Activated CD4-positive, alpha-beta T cell treated with anti-CD3 and anti-CD28 coated beads for 24 hours (primary cell): ENCODE measurements at regions not wholly inside any gene's neighbourhood (a gene's known extent, or its start where the extent isn't known, plus 50 kb on each side); places are given as distances from the start of the nearest gene placed in this dataset.

Experiments used
- DNase-seq, 2 donors: peaks; one replicate each; pipeline ENCODE4 v3.0.0-alpha.2; 2020; ENCODE audit warnings: low read depth in 2 of 2

- no peak for DNase-seq
Measured at GRCh38 chr5:133882389-133882695, 86.1 kb downstream of the C5orf15 start.

DNA sequence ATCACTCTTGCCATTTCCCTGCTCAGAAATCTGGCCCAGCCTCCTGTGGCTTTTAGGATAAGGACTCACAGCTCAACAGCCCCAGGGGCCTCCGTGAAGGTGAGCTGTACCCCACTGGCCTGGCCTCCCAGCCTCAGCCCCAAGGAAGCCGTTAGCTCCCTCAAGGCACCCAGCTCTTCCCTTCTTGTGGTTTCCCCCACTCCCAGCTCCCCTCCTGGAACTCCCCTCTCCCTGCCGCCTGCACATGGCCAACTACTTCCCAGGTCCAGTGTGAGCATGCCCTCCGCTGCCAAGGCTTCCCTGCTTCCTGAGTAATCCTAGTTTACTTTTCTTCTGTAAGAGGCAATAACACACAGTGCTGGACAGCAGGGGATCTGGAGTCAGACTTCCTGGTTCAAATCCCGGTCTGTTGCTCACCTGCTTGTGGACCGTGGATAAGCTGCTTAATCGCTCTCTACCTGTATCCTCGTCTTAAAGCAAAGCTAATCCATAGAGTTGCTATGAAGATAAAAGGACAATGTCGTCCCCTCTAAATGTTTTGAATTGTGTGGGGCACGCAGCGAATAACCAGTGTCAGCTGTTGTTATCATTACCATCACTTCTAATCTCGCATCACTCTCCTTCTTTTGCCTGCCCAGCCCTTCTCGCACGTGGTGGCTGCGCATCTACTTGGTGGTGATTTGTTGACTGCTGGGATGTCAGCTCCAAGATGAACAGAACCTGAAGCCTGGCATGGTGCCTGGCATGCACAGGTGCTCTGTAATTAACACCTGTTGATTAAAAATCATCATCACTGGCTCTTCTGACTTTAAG lies 86.6 kb downstream of the C5orf15 start:
- no peak for DNase-seq

DNA sequence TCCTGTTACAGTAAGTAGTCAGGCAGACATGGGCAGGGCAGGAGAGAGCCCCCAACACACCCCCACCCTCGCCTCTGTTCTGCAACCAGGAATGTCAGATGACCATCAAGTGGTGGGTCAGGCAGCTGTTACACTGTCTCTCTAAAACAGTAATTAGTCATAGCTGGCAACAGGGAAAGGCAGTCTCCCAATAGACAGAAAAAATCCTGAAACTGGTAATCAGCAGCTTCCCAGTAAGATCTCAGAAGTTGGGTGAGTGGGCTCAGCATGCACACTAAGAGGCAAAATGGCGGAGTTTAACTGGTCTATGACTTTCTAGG lies 90.2 kb downstream of the C5orf15 start:
- no peak for DNase-seq

DNA sequence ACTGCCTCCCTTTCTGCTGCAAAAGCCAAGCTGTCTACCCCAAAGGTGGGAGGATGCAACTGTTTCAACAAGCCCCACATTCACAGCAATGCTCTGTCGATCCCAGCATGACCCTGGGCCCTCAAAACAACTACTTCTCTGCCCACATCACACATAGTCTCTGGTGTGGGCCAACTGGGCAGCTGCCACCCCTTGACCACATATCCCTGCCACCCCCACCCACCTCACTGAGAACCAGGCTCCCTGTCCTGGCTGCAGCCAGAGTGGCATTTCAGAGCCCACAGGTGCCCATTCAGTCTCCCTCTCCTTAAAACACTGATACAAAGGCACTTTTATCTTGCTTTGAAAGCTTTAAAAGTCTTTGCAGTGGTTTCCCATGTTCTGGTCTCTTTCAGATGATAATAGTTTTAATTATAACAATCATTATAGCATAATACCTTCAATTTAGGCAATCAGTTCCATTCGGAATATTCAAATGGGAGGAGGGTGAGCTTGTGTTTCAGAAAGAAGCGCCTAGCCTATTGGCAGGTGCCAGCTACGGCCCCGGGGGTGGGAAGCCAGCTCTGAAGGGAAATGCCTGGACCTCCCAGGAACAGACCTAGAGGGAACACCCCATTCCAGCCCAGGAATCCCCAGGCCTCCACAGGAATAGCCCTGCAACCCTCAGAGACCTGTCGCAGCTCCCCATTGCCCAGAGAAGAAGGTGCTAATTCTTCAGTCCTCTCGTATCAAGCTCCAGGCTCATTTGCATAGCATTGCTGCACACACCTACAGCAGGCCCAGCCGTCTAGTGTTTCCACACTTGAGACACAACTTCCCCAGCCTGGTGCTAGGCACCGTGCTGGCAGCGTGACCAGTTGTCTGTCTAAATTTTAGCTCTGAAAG lies 90.8 kb downstream of the C5orf15 start:
- no peak for DNase-seq

DNA sequence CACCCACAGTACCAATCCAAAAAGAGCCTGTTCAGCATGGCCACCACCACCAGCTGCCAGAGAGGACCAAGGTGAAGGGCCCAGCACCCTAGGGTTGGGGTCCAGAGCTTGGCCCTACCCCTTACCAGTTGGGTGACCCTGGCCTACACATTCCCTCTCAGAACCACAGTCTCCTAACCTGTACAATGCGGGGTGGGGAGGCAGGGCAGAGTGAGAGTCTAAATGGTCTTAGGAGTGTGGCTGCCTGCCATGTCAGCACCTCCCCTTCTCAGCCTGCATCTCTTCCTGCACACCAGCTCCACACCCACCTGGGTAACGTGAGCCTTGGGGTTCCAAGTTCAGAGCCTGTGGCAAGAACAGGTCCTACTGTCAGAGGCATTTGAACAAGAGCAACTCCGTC lies 92.2 kb downstream of the C5orf15 start:
- DNase-seq, result no peak

- DNase-seq, result no peak
Measured at GRCh38 chr5:133875179-133875578, 93.2 kb downstream of the C5orf15 start.

GRCh38 chr5:133873449-133873848 lies 95.0 kb downstream of the C5orf15 start:
- DNase-seq, result no peak

DNA sequence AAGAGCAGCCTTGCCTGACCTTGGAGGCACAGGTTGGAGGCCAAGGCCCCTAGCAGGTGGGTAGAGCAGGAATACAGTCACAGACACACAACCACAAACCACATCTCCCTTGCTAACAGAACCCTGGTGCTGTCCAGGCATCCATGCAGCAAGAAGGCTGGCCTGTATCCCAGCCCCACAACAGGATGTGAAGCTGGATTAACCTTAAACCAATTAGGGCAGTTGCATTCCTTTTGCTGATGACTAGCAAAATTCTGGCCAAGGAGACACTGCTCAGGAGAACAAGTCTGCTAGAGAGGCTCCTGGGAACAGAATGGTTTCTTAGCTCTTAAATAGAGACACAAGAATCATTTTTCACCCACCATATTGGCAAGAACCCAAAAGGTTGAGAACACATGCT lies 97.8 kb downstream of the C5orf15 start:
- DNase-seq, result no peak

- no peak for DNase-seq
Measured at GRCh38 chr5:133869519-133870335, 98.7 kb downstream of the C5orf15 start.

- peak; percentile 67 to 81 for DNase-seq
Measured at GRCh38 chr5:133868946-133869518, 99.4 kb downstream of the C5orf15 start.

DNA sequence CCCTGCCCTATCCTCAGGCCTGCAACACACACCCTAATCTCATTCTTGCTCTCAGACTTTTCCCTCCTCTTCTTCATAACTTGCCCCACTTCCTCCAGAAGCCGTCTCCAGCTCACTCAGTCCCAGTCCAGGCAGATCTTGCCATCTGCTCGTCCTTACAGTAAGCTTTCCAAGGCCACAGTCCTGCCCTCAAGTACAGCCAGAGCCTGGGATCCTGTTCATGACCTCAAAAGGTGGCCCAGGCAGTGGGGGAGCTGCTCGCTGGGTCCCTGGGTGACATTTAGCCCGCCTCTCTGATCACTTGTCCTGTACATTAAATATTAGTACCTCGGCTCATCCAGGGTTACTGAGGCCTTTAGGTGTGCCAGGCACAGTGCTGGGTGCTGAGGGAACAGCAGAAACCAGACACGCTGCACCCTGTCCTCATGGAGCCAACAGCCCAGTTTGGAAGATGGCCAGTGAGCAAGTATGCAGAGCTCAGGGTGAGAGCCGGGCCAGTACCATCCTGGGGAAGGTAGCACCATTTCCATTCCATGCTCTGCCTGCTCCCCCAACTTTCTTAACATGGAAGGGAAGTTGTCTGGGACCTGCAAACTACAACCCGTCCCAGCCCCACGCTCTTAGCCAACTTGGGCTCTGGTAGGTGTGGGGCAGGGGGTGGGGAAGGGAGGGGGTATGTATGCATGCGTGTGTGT lies 100.4 kb downstream of the C5orf15 start:
- no peak for DNase-seq

GRCh38 chr5:133867341-133867740 lies 101.1 kb downstream of the C5orf15 start:
- DNase-seq, result no peak

DNA sequence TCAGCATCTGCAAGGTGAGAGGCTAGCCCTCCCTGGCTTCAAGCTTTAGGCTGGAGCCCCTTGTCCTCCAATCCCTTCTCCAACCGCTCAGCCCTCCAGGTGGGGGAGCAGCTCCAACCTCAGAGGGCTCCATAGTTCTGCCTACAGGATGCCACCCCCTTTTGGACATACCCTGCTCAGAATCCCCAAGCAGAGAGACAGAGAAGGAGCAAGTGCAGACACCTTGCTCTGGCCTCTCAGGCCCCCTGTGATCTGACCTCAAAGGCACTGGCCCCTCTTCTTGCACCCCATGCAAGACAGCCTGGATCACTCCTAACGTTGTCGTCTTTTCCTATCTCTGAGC lies 101.6 kb downstream of the C5orf15 start:
- DNase-seq, result no peak

DNA sequence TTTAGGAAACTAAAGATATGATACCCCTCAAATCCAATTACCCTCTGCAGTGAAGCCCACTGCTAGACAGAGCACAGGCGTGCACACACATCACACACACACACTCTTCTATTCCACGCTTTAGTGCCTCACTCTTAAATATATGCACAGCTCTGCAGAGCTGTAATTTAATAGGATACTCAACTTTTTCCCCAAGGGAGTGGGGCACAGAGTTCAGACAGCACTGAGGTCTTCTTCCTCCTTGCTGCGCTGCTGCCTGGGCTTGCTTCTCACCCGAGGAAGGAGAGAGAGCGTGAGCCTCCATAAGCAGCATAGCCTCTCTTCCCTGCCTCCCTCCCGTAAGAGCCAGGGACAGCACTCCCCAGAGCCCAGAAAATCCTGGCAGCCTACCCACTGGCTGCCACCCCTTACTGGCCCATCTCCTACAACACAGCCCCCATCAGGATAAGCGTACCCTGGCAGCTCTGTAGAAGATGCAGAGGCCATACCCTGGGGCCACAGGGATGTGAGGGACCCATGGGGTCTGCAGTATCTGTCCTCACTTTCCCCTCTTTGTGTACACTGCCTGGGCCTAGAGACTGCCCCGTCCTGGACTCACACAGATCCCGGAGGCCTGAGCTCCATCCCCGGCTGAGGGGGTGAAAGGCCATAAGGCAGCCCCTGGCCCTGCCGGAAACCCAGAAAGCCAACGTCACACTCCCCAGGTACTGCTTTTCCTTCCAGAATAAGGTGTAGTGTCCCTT lies 102.1 kb downstream of the C5orf15 start:
- no peak for DNase-seq

GRCh38 chr5:133865113-133865512 lies 103.3 kb downstream of the C5orf15 start:
- no peak for DNase-seq

DNA sequence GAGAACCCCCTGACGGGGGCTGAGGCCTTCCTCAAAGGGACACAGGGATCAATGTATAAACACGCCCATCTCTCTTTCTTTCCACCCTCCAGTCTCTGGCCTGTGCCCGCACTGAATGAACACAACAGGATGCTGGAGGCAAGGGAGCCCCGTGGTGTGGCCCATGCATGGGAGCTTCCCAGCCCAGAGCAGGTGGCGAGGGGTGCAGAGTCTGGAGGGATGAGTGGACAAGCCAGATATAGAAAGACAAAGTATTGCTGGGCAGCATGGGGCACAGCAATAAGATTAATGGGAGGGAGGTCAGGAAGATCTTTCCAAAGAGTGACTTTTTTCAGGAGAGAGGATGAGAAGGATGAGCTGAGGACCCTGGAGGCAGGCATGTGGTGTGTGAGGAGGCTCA lies 103.7 kb downstream of the C5orf15 start:
- no peak for DNase-seq

DNA sequence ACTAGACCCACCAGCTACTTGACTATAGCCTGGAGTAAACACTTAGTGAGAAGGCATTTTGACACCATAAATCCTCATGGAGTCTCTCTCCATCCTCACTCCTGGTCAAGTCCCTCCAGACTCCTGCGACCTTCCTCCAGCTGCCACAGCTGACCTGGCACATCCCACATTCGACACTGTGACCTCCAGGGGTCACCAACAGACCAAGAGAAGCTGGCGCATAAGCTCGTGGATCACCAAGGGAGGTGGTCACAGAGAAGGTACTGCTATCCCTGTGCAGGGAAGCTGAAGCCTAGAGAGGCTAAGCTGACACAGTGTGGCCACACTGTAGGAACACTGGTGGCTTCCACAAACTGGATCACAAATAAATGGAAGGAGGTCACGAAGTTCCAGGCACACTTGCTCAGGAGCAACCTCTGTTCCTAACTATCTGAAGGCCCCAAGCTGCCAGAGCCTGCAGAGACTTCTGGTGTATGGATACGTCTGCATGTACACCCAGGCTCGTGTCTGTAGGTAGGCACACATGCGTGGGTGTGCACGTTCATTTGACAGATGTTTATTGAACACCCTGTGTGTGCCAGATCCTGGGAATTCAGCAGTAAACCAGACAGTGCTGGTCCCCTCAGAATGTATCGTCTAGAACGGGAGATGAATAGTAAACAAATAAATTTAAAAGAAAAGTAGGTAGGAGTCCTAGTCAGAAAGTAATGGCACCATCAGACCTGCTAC lies 104.4 kb downstream of the C5orf15 start:
- DNase-seq, result no peak

DNA sequence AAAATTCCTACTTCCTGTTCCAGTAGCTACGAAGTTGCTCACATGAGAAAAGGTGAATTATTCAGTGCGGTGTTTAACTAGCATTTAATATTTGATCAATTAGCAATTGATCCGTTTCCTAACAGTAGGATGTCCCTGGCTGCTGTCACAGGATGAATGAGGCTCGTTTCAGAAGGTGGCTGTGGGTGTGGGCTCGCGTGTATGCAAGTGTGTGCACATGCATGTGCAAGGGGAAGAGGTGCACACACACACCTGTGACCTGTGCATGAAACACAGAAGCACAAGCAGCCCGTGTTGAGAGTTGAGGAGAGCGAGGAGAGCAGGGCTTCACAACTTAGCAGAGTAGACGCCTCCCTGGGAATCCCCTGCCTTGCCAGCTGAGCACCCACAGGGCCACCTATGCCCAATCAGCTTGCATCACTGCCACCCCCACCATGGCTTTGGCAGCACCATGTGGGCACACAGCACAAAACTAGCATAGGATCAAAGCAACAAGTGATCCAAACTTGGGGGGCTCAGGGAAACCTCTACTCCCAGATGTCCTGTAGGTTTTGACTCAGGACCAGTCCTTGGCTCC lies 107.2 kb downstream of the C5orf15 start:
- peak in 1 of 2 donors; percentile 12 for DNase-seq

GRCh38 chr5:133859073-133859472 lies 109.4 kb downstream of the C5orf15 start:
- no peak for DNase-seq
